ENCODE measurements at regions not wholly inside any gene's neighbourhood (a gene's known extent, or its start where the extent isn't known, plus 50 kb on each side); places are given as distances from the start of the nearest gene placed in this dataset.

DNA sequence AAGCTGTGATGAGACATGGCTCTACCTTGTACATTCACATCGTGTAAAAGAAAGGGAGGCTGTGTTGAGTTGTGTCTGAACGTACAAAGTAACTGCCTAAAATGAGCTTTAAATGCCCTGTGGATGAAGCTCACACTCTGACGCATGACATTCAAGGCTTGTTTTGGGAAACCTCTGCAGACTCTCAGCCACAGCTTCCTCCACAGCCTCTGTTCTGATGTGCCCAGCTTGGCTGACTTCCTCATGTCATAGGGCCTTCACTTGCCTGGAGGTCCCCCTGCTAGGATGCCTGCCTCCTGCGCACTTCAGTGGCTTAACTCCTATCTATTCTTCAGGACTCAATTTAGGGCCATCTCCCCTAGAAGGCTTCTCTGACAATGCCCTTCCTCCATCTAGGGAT lies 230.0 kb upstream of the HABP2 start:
- H3K4me1 ChIP-seq: peaks cover 4 to 6% of the 10 kb centered on the region in 2 donors
- no peaks in the 10 kb centered on the region for H3K27me3 ChIP-seq
- no peak overlapping the region for H3K4me3 ChIP-seq
- TF ChIP-seq, protein P1, sequence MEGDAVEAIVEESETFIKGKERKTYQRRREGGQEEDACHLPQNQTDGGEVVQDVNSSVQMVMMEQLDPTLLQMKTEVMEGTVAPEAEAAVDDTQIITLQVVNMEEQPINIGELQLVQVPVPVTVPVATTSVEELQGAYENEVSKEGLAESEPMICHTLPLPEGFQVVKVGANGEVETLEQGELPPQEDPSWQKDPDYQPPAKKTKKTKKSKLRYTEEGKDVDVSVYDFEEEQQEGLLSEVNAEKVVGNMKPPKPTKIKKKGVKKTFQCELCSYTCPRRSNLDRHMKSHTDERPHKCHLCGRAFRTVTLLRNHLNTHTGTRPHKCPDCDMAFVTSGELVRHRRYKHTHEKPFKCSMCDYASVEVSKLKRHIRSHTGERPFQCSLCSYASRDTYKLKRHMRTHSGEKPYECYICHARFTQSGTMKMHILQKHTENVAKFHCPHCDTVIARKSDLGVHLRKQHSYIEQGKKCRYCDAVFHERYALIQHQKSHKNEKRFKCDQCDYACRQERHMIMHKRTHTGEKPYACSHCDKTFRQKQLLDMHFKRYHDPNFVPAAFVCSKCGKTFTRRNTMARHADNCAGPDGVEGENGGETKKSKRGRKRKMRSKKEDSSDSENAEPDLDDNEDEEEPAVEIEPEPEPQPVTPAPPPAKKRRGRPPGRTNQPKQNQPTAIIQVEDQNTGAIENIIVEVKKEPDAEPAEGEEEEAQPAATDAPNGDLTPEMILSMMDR (IDR thresholded peaks at IDR 0.05): no peak
- peak in 1 of 2 donors; percentile 70 for DNase-seq (ENCODE audit: low spot score in 2 of 2)
- H3K36me3 ChIP-seq: no peaks in the 10 kb centered on the region
- H3K27ac ChIP-seq: no peak overlapping the region
- intact Hi-C loops (cut with DNase I): no loop called here
- no peaks in the 10 kb centered on the region for H3K9me3 ChIP-seq

DNA sequence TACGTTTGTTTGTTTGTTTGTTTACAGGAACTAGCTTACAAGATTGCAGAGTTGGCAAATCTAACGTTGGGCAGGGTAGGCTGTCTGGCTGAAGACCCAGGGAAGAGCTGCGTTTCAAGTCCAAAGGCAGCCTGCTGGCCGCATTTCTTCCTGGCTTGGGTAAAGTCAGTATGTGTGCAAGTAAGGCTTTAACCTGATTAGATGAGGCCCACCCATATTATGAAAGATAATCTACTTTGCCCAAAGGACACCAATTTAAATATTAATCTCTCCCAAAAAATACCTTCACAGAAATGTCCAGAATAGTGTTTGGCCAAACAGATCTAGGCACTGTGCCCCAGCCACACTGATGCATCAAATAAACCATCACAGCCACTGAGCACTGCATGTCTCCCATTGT lies 228.9 kb upstream of the HABP2 start:
- Histone ChIP-seq H3K9me3 (no peaks in the 10 kb centered on the region), H3K27me3 (no peaks in the 10 kb centered on the region), H3K27ac (no peak overlapping the region), H3K4me1 (peaks cover 4 to 6% of the 10 kb centered on the region in 2 donors), H3K4me3 (no peak overlapping the region), H3K36me3 (no peaks in the 10 kb centered on the region)
- no peak for DNase-seq (ENCODE audit: low spot score in 2 of 2)
- TF ChIP-seq, protein P1 (IDR thresholded peaks at IDR 0.05): no peak
- intact Hi-C loops (cut with DNase I): no loop called here

DNA sequence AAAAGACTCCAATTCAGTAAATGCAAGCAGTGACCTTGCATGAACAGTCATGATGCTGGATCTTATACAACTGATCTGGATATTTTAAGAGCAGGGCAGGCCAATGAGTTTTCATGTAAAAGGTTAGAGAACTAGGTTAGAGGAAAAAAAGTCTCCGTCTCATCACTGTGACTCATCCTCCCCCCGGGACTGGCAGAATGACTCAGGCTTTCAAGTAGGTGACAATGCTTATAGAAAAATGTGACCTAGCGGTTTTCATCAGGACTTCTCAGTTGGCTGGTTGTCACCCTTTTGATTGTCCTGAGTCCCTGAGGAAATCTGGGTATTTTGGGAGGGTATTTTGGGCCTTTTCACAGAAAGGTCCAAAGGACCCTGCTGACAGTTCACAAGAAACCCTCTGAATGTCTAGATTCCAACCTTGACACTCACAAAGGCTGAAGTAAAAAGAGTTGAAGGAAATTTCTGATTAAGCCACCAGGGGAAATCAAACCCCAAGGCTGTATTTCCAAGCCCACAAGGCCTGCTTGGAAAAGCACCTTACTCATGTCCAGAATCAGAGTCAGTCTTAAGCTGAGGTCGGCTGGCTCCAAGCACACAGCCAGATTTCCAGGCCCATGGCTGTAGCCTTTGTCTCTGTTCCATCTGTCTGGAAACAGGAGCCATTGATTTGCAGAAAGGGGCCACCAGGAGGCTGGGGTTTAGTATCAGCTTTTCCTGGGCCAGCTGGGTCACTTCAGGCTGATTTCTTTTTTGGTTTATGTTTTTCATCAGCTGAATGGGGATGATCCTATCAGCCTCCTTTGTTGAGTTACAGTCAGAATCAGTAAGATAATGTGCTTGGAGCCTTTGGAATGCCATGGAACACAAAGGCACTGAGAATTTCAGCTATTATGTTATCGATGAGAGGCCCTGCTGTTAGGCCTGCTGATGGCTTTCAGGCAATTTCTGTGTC lies 226.4 kb upstream of the HABP2 start:
- intact Hi-C loops (cut with DNase I): loop anchor here (1.0 to 5.0 kb wide), 2 partner anchors 59 to 196 kb away; no protein-coding TSS in a partner anchor
- Histone ChIP-seq H3K36me3 (no peaks in the 10 kb centered on the region), H3K4me1 (peaks cover 4 to 6% of the 10 kb centered on the region in 2 donors), H3K9me3 (no peaks in the 10 kb centered on the region), H3K27me3 (no peaks in the 10 kb centered on the region), H3K4me3 (no peak overlapping the region), H3K27ac (peak overlapping the region; percentile 62 to 81)
- TF ChIP-seq, protein P1 (IDR thresholded peaks at IDR 0.05): peak in 1 of 3 experiments; percentile 33
- DNase-seq (ENCODE audit: low spot score in 2 of 2): peak in 1 of 2 donors; percentile 88

DNA sequence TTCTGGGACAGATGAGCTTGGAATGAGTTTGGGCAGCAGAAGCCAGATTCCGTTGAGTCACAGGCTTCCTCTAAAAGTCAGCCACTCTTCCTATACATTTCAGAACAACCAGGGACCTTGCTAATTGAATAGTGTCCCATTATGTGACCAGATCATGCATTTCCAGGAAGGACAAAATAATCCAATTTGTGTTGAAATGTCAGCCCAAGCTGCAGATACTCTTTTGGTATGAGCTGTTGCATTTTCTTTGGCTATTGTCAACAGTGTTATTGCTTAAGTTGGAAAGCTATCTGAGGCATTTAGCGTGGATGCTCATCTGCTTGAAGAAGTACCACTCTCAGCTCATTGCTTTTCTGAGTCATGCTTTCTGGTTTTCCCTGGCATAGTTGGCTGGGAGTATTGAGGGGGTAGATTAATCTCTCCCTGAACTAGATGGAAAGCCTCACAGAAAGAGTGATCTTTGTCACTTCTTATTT lies 223.7 kb upstream of the HABP2 start:
- intact Hi-C loops (cut with DNase I): loop anchor here (5.0 kb wide), 1 partner anchor 193 kb away; no protein-coding TSS in a partner anchor
- no peaks in the 10 kb centered on the region for H3K36me3 ChIP-seq
- H3K9me3 ChIP-seq: no peaks in the 10 kb centered on the region
- TF ChIP-seq, protein P1 (IDR thresholded peaks at IDR 0.05): no peak
- peaks cover 4 to 6% of the 10 kb centered on the region in 2 donors for H3K4me1 ChIP-seq
- H3K4me3 ChIP-seq: no peak overlapping the region
- no peak overlapping the region for H3K27ac ChIP-seq
- DNase-seq (ENCODE audit: low spot score in 2 of 2): no peak
- H3K27me3 ChIP-seq: no peaks in the 10 kb centered on the region

DNA sequence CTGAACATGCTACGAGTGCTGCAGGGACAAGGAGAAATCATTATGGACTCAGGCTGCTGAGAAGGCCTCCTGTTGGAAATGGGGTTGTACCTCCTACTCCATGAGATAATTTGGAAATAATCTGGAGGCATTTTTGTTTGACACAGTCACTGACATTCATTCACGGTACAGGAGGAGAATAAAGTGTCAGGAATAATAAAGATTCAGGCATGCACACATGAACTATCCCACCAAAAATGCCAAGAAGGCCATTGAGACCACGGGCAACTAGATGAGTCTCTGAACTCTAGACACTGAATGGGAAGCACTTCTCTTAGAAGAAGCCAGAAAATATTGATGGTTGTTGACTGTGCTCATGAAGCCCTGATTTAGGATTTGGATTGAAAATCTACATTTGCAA lies 220.9 kb upstream of the HABP2 start:
- no peak for DNase-seq (ENCODE audit: low spot score in 2 of 2)
- no peak overlapping the region for H3K4me3 ChIP-seq
- H3K27me3 ChIP-seq: no peaks in the 10 kb centered on the region
- no peak overlapping the region for H3K27ac ChIP-seq
- no peaks in the 10 kb centered on the region for H3K36me3 ChIP-seq
- no peaks in the 10 kb centered on the region for H3K4me1 ChIP-seq
- TF ChIP-seq, protein P1 (IDR thresholded peaks at IDR 0.05): no peak
- peaks cover 0 to 5% of the 10 kb centered on the region in 2 donors for H3K9me3 ChIP-seq
- intact Hi-C loops (cut with DNase I): no loop called here
